RKO (cell line): ENCODE measurements at regions not wholly inside any gene's neighbourhood (a gene's known extent, or its start where the extent isn't known, plus 50 kb on each side); places are given as distances from the start of the nearest gene placed in this dataset.

ENCODE experiments used
- DNase-seq: peaks from one replicate; pipeline ENCODE4 v3.0.0-alpha.2; 2016; ENCODE audit warnings: low spot score

GRCh38 chr3:30169487-30169886 lies 436.9 kb upstream of the TGFBR2 start:
- no peak for DNase-seq

- DNase-seq, result no peak
These were observed 435.5 kb upstream of the TGFBR2 start for GRCh38 chr3:30170681-30171438.

DNA sequence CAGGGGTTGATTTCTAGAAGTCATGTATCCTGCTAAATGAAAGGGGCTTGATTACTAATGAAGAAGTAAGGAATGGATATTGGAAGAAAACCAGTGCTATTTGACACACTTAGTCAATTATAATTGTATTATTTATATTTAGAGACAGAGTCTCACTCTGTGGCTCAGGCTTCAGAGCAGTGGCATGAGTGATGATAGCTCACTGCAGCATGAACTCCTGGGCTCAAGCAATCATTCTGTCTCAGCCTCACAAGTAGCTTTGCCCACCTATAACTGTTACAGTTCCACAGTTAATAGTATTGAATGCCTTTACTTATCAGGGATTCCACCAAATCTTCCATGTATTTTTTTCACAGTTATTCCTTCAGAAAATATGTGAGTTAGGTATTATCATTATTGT lies 432.0 kb upstream of the TGFBR2 start:
- no peak for DNase-seq

GRCh38 chr3:30180310-30181177 lies 425.9 kb upstream of the TGFBR2 start:
- DNase-seq, result no peak

GRCh38 chr3:30181178-30181465 lies 425.3 kb upstream of the TGFBR2 start:
- DNase-seq, result no peak

- no peak for DNase-seq
These were observed 424.8 kb upstream of the TGFBR2 start for GRCh38 chr3:30181581-30181980.

GRCh38 chr3:30183421-30183820 lies 423.0 kb upstream of the TGFBR2 start:
- DNase-seq, result no peak

DNA sequence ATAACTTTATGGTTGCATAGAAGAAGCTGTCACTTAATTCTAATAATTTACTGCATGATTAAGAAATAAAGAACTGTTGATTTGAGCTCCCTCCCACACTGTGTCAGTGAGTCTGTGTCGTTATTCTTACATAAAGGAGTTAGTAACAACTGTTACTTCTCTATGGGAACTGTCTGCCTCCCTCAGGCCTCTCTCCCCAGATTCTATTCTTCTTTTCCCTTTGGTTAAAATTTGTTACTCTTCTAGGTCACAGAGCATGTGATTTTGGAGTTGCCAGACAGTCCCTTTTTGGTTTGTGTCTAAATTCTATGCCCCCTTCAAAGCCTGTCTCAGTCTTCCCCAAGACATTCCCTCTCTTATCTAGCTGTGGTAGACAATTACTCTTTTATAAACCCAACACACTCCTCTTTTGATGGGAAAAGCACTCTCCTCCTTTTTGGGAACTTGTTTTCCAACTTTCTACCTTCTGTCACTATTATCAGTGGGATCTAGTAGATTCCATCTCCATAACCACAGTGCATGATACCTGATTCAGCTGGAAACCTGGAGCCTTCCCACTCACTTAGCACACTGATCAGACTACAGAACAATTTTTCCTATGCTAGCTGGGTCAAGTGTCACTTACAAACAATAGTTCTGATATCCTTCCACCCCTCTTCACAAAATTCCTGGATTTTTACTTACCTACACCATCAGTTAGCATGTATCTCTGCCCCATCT lies 422.1 kb upstream of the TGFBR2 start:
- DNase-seq, result no peak

DNA sequence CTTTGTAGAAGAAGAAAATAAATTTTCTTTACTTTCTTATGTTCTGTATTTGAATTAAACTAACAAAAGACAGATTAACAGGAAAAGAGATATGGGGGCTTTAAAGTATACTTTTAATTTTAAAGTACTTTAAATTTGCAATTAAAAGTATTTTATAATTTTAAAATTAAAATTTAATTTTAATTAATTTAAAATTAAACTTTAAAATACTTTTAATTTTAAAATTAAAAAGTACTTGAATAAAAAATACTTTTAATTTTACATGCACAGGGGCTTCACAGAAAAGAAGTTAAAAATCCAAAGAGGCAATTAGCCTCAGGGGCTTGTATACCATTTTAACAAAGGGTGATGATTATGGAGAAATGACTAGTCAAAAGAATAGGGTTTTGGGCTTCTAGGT lies 420.5 kb upstream of the TGFBR2 start:
- no peak for DNase-seq

- DNase-seq, result no peak
These were observed 419.6 kb upstream of the TGFBR2 start for GRCh38 chr3:30186741-30187219.

GRCh38 chr3:30187366-30187765 lies 419.0 kb upstream of the TGFBR2 start:
- DNase-seq, result no peak

DNA sequence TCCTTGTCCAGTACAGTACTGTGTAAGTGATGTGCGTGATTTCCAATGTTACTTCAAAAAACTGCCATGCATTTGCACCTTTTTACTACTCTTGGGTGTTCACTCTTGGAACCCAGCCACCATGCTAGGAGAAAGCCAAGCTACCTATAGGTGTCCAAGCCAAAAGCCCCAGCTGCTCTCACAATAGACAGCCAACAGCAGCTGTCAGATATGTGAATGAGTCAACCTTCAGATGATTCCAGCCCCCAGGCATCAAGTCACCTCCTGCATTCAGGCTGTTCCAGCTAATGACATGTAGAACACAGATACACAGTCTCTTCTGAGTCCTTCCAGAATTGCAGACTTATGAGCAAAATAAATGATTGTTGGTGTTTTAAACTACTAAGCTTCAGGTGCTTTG lies 417.7 kb upstream of the TGFBR2 start:
- DNase-seq, result no peak

- no peak for DNase-seq
These were observed 416.5 kb upstream of the TGFBR2 start for GRCh38 chr3:30189900-30190299.

DNA sequence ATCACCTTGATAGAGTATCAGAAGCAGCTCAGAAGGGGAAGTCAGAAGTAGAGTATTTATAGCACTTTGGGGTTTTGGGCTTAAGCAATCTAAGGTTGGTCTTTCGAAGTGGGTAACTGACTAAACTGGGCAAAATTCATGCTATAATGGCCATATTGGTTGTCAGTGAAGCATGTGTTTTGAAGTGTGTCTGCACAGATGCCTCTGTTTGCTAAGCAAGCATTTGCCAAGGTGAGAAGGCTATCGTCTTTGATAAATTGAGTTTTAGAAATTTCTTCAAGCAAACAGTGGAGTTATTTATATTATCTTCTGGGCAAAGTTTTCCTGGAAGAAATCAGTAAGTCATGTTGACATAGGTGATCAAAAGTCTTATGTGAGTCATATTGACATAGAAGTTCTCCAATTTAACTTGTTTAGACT lies 412.8 kb upstream of the TGFBR2 start:
- no peak for DNase-seq

- DNase-seq, result no peak
These were observed 411.0 kb upstream of the TGFBR2 start for GRCh38 chr3:30195352-30195751.

DNA sequence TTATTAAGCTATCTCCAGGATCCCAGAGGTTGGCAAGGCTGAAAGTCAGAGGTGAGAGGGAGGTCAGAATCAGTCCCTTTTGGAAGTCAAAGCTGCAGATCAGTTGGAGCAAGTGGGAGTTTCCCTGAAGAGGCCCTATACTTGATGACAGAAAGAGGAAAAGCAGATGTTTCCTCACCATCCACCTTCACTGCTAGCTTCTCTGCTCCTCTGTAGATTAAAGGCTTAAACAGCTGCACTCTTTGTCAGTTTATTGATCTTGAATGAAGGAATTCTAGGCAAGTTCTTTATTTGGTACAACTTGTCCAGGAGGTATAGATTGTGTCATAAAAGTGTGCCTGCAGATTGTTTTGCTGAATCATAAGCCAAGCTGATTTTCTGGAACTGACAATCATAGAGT lies 408.2 kb upstream of the TGFBR2 start:
- DNase-seq, result no peak

DNA sequence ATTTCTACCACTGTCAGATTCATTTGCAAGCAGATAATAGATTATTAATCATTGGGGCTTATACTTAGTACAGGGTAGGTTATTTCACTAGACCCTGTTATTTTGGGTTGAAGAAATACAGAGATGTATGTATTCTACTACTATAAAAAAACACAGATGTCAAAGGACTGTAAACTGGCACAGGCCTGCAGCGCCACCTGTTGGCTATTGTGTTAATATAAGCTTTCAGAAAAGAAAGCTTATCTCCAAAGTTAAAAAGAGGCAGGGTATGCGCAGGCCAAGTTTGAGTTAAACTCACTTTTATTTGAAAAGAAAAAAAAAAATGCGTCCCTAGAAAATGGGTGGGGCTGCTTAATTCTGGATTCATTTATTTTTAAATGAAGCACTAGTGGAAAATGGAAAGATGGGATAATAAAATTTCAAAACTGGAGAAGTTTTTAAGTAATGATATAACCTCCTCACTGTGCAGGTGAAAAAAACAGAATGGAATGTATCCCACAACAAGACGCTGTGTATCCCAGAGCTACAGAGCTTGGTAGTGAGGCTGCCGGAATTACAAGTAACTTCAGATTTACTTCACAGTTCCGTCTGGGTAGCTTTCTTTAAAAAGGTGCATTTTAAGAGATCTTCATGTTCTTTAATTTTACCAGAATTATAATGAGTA lies 407.2 kb upstream of the TGFBR2 start:
- DNase-seq, result peak; percentile 47

DNA sequence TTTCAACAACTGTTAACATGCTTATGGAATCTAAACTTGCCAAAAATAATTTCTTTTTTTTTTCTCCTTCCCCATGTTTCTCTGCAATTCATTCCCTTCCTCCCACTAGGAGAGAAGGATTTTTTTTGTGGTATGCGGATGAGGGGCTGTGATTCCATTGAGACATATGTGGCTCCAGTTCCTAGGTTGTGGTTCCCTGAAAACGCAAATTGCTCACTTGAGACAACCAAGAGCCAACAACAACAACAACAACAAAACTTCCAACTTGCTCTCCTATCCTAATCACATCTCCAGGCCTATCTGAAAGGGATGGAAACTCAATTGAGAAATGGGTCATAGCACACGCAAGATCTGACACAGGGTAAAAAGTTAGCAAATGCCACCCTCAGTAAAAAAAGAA lies 406.5 kb upstream of the TGFBR2 start:
- DNase-seq, result no peak

- no peak for DNase-seq
These were observed 404.7 kb upstream of the TGFBR2 start for GRCh38 chr3:30201715-30202114.

DNA sequence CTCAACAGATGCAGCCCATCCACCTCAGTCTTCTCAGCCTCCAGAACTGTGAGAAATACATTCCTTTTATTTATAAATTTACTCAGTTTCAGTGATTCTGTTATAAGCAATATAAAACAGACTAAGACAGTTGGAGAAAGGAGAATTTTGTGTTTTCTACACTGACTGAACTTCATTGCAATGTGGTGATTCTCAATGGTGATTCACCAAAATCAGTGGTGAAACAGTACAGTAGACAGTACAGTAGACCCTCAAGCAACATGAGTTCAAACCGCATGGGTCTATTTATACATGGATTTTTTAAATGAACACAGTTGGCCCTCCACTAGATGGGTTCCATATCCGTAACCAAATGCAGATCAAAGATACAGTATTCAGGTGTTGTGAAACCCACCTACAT lies 403.1 kb upstream of the TGFBR2 start:
- DNase-seq, result no peak

DNA sequence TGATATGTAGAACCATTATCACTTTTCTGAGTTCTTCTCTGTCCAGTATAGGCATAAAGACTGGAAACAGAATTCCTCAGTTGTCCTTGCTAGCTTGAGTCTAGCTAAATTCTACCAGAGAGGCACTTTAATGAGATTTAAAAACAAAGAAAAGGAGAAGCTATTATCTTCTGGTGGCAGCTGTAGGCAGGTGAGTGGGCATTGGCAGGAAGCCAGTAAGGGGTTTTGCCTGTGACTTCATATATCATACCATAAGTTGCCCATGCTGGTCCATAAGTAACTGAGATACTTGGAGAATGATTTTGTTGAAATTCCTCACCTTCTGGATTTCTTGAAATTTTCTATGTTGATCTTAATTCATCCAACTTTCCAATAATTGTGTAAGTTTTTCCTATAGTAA lies 402.3 kb upstream of the TGFBR2 start:
- no peak for DNase-seq

DNA sequence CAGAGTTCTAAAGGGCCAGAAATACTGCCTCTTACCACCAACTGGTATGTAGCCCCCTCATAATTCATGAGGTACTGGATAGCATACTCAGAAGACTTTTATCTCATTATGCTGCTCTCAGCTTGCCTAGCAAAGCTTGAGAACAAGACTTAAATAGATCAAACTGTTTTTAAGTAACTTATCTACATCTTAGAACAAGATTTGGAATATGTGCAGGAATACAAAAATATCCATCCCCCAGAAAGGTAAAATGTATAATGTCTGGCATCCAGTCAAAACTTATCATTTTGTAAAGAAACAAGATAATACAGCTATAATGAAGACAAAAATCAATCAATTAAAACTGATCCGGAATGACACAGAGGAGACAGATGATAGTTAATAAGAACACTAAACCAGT lies 400.4 kb upstream of the TGFBR2 start:
- DNase-seq, result no peak
